ENCODE measurements at regions not wholly inside any gene's neighbourhood (a gene's known extent, or its start where the extent isn't known, plus 50 kb on each side); places are given as distances from the start of the nearest gene placed in this dataset.

DNA sequence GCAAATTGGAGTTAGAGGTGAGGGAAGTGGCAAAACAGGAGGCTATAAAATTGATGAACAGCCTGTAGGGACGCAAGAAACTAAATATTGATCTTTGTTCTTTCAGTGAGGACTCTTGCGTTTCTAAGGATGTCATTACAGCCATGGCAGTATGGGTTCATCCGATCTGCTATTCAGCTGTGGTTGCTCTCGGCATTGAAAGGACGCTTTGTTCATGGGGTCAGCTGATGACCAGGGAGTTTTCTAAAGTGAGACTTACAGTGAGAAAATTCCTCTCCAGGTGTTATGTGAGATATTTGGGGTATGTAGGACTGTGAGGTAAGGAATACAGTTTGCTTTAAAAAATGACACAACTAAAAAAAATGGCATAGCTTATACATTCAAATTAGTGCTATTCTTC, 52.7 kb upstream of the PELI1 start:
- TF ChIP-seq POLR2AphosphoS5 (IDR thresholded peaks at IDR 0.05; ENCODE audit: low read depth, low read length) (no peak), RXRA (IDR thresholded peaks at IDR 0.05; ENCODE audit: borderline replicate concordance, low read depth) (no peak), ELF1 (IDR thresholded peaks at IDR 0.05) (no peak)
- TF ChIP-seq, protein P1, sequence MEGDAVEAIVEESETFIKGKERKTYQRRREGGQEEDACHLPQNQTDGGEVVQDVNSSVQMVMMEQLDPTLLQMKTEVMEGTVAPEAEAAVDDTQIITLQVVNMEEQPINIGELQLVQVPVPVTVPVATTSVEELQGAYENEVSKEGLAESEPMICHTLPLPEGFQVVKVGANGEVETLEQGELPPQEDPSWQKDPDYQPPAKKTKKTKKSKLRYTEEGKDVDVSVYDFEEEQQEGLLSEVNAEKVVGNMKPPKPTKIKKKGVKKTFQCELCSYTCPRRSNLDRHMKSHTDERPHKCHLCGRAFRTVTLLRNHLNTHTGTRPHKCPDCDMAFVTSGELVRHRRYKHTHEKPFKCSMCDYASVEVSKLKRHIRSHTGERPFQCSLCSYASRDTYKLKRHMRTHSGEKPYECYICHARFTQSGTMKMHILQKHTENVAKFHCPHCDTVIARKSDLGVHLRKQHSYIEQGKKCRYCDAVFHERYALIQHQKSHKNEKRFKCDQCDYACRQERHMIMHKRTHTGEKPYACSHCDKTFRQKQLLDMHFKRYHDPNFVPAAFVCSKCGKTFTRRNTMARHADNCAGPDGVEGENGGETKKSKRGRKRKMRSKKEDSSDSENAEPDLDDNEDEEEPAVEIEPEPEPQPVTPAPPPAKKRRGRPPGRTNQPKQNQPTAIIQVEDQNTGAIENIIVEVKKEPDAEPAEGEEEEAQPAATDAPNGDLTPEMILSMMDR (IDR thresholded peaks at IDR 0.05) = no peak
- TF ChIP-seq, protein P2, sequence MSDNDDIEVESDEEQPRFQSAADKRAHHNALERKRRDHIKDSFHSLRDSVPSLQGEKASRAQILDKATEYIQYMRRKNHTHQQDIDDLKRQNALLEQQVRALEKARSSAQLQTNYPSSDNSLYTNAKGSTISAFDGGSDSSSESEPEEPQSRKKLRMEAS (IDR thresholded peaks at IDR 0.05; ENCODE audit: low read depth) = no peak

Data from SK-N-SH (cell line).